Stimulated activated effector memory CD8-positive, alpha-beta T cell treated with anti-CD3 and anti-CD28 coated beads, Interleukin-12 subunit alpha, Interleukin-12 subunit beta, amount 100 ng/mL, for 72 hours (primary cell): ENCODE measurements at regions not wholly inside any gene's neighbourhood (a gene's known extent, or its start where the extent isn't known, plus 50 kb on each side); places are given as distances from the start of the nearest gene placed in this dataset.

Experiments
- ATAC-seq: fragments of 150-1000 bp; cut with Tn5 transposase; 2 replicates; pipeline ENCODE4 v1.10.0; 2021
- DNase-seq, 2 donors: peaks; one replicate each; pipeline ENCODE4 v3.0.0; 2021 to 2022; ENCODE audit warnings: low spot score in 2 of 2
- H3K27ac Mint-ChIP-seq: one replicate; pipeline ENCODE4 v1.8.0; 2022; ENCODE audit warnings: mild to moderate bottlenecking, mixed read lengths
- H3K36me3 Mint-ChIP-seq: one replicate; pipeline ENCODE4 v1.8.0; 2022; ENCODE audit warnings: mild to moderate bottlenecking, mixed read lengths
- H3K4me1 Mint-ChIP-seq: one replicate; pipeline ENCODE4 v1.8.0; 2022; ENCODE audit warnings: mixed read lengths
- H3K4me3 Mint-ChIP-seq: one replicate; pipeline ENCODE4 v1.8.0; 2022; ENCODE audit warnings: mild to moderate bottlenecking, mixed read lengths
- H3K9me3 Mint-ChIP-seq: one replicate; pipeline ENCODE4 v1.8.0; 2022; ENCODE audit warnings: mixed read lengths

DNA sequence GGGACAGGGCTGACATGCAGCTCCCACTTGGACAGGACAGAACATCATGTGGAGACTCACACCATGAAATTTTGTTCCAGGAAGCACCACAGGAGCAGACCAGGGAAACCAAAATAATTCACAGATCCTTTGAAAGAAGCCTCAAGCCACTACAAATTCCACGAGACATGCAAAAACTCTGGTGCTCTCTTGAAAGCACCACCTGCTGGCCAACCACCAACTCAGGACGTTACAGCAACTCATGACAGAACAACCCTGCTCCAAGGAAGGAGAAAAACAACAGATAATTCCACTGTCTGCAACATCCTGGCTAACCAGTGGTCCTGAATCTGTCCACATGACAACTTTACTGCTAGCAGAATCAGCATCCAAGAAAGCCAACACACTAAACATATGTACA is 516.0 kb downstream of the SPATA31D1 start:
- no peaks in the 10 kb centered on the region for H3K36me3 Mint-ChIP-seq
- no peak overlapping the region for H3K27ac Mint-ChIP-seq

DNA sequence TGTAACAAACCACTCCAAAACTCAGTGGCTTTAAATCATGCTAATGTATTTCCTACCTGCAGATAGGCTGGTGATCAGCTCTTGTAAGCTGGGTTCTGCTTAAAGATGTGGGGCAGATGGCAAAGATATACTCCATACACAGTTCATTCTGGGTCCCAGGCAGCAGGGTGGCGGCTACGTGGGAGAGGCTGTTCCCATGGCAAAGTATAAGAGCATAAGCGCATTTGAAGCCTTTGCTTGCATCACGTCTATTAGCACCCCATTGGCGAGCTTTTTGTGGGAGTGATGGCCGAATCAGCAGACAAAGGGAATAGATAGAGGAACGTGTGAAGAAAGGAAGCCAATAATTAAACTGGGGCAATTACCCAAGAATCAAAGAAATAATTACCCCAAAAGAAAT is 523.1 kb downstream of the SPATA31D1 start:
- no peaks in the 10 kb centered on the region for H3K4me1 Mint-ChIP-seq
- H3K36me3 Mint-ChIP-seq: no peaks in the 10 kb centered on the region
- H3K9me3 Mint-ChIP-seq: peaks cover 17% of the 10 kb centered on the region
- H3K4me3 Mint-ChIP-seq: no peak overlapping the region
- DNase-seq (no peak), ATAC-seq (no peak)
- no peak overlapping the region for H3K27ac Mint-ChIP-seq

More for the DNA sequence above, 516.0 kb downstream of the SPATA31D1 start:
- H3K4me1 Mint-ChIP-seq: no peaks in the 10 kb centered on the region
- no peak for ATAC-seq
- no peak for DNase-seq
- peaks cover 18% of the 10 kb centered on the region for H3K9me3 Mint-ChIP-seq
- H3K4me3 Mint-ChIP-seq: no peak overlapping the region

DNA sequence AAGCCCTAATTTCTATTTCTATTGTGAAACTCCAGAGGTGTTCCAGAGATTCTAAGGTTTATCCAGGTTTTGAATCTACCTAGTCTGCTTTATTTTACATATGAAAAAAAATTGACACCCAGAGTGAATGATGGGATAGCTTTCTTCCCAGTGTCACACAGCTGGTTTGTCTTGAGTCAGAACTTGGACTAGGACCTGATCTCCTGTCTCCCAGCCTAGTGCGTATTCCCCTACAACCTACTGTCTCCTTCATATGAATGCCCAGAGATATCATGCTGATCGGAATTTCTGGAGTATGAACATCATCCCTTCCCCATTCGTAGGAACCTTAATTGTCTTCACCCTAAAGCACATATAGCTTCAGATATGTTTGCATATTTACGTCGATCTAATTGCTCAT is 524.2 kb downstream of the SPATA31D1 start:
- Mint-ChIP-seq H3K36me3 (no peaks in the 10 kb centered on the region), H3K9me3 (peaks cover 16% of the 10 kb centered on the region), H3K4me1 (no peaks in the 10 kb centered on the region), H3K4me3 (no peak overlapping the region), H3K27ac (no peak overlapping the region)
- ATAC-seq (no peak), DNase-seq (no peak)

DNA sequence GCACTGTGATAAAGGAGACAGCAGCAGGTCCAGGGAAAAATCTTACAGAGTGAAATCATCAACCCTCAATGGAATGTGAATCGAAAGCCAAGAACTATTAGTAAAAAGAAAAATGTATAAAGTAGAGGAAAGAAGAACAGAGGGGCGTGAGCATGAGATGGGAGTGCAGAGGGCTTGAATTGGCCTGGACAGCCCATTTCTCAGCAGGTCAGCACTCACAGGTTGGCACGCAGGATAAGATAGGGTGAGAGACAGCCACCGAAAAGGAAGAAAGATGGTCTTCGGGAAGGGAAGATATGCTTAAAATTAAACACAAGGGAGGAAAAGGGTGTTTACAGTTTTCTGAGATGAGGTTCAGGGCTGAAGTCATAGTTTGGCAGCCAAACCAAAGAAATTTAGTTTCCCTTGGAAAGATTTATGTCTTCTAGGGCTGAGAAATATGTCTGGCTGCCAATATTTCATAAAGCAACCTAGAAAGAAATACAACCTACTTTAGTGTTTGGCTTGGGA is 524.7 kb downstream of the SPATA31D1 start:
- Mint-ChIP-seq H3K36me3 (no peaks in the 10 kb centered on the region), H3K27ac (no peak overlapping the region), H3K4me1 (no peaks in the 10 kb centered on the region), H3K9me3 (peaks cover 15% of the 10 kb centered on the region), H3K4me3 (no peak overlapping the region)
- DNase-seq (no peak), ATAC-seq (no peak)

DNA sequence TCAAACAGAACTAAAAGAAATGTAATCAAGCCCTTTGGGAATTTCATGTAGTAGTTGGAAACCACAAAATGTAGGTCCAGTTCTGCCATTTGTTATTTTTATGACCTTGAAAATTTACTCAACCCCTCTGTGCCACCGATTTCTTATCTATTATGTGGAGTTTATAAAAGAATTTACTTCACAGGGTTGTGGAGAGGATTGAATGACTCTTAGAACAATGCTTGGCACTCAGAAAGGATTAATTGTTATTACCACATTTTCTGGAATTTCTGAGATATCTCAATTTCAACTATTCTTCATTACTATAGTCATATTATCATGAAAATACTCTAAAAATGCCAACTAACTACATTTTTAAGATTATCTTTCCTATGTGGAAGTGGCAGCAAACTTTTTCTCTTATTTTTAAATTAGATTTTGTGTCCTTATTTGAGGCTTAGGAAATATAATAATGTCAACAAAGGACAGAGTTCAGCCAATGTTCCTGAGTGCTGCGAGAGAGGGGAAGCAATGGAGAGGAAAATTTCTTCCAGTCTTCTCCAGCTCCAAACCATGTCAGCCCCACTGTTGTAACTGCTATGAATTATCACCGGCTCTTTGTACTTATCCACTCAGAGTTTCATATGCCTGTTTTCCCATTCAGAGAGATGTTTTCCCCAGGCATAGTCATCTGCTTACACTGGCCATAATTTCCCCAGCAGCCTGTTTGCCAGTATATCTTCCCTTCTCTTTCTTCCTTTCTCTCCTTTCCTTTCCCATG is 525.6 kb downstream of the SPATA31D1 start:
- H3K27ac Mint-ChIP-seq: no peak overlapping the region
- no peak overlapping the region for H3K4me3 Mint-ChIP-seq
- H3K9me3 Mint-ChIP-seq: peaks cover 15% of the 10 kb centered on the region
- H3K4me1 Mint-ChIP-seq: no peaks in the 10 kb centered on the region
- DNase-seq (no peak), ATAC-seq (no peak)
- no peaks in the 10 kb centered on the region for H3K36me3 Mint-ChIP-seq

DNA sequence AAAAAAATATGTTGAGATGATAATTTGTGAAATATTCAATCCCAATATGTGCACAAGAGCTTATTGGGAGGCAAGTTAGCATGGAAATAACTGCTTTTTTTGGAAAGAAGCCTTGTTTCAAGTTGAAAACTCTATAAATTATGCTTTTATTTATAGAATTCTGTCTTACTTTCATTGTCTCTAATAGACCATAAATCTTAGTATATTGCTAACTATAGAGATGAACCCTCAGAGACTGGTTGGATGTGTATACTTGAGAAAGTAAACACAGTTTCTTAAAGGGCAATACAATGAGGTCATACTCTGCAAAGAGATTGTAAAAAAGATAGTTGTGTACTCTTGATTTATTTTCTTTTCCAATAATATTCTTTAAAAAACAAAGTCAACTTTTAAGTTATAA is 530.3 kb downstream of the SPATA31D1 start:
- no peaks in the 10 kb centered on the region for H3K4me1 Mint-ChIP-seq
- ATAC-seq (no peak), DNase-seq (no peak)
- no peak overlapping the region for H3K4me3 Mint-ChIP-seq
- H3K27ac Mint-ChIP-seq: no peak overlapping the region
- H3K9me3 Mint-ChIP-seq: peaks cover 8% of the 10 kb centered on the region
- no peaks in the 10 kb centered on the region for H3K36me3 Mint-ChIP-seq

DNA sequence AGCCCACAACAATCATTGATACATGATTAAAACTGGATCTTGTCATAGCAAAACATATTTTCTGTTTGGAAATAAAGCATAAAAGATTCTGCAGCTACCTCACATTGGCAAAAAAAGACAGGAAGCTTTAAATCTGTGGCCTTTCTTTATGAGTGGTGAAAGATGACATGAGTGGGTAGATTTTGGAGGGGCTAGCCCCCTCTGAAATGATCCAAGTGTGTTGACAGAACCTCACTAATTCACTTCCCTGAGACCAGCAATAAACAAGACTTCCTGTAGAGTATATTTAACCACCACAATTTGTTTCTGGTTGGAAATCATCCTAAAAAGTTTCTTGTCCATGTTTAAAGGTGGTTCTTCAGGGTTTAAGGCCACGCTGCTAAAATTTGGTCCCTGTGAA is 530.8 kb downstream of the SPATA31D1 start:
- no peak for DNase-seq
- no peaks in the 10 kb centered on the region for H3K4me1 Mint-ChIP-seq
- H3K27ac Mint-ChIP-seq: no peak overlapping the region
- peaks cover 11% of the 10 kb centered on the region for H3K9me3 Mint-ChIP-seq
- ATAC-seq: no peak
- no peak overlapping the region for H3K4me3 Mint-ChIP-seq
- no peaks in the 10 kb centered on the region for H3K36me3 Mint-ChIP-seq

DNA sequence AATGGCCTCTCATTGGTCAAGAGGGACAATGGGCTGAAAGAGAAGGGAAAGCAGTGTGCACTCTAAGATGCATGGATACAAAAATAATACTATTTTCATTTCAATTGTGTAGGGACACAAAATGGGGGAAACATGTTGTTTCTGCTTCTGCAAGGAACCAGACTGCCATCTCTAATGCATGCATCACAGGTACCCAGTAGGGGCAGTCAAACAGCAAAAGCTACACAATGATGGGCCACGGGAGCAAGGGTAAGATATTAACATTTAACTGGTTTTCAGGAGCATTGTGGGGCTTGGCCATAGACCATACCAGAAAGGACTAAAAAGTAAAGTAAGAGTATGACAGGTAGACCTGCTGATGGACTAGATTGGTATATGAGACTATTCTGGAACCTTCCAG is 535.8 kb downstream of the SPATA31D1 start:
- H3K4me3 Mint-ChIP-seq: no peak overlapping the region
- H3K4me1 Mint-ChIP-seq: no peaks in the 10 kb centered on the region
- no peak overlapping the region for H3K27ac Mint-ChIP-seq
- no peaks in the 10 kb centered on the region for H3K36me3 Mint-ChIP-seq
- peaks cover 17% of the 10 kb centered on the region for H3K9me3 Mint-ChIP-seq
- DNase-seq: no peak
- no peak for ATAC-seq

DNA sequence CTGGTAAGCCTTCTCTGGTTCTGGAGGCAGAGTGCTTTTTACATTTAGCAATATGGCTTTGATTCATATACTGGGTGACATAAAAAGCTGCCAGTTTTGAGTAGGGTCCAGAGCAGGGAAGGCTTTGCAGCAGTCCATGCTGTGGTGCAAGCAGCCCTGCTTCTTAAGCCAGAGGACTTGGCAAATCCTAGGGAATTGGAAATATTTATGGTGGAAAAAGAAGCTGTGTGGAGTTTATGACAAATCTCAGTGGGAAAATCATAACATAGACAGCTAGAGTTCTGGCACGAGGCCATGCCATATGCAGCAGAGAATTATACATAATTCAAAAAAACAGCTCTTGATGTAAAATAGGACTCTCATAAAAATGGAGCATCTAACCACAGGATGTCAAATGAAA is 536.4 kb downstream of the RASEF start:
- Mint-ChIP-seq H3K4me3 (no peak overlapping the region), H3K9me3 (peaks cover 12% of the 10 kb centered on the region), H3K36me3 (no peaks in the 10 kb centered on the region), H3K27ac (no peak overlapping the region), H3K4me1 (no peaks in the 10 kb centered on the region)
- no peak for DNase-seq
- no peak for ATAC-seq

DNA sequence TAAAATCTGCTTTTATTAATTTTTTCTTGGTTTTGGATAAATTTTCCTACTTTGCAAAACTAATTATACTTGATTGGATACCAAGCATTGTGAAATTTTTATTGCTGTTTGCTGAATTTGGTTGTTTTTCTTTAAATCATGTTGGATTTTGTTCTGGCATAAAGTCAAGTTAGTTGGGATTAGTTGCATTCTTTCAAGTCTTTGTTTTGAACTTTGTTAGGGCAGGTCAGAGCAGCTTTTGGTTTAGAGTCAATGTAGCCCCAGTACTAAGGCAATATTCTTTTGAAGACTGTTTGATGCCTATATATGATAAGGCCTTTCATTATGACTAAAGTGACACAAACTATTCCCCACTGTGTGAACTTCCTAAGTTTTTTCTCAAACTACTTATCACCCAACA is 531.1 kb downstream of the RASEF start:
- DNase-seq (no peak), ATAC-seq (no peak)
- H3K9me3 Mint-ChIP-seq: peaks cover 8% of the 10 kb centered on the region
- H3K27ac Mint-ChIP-seq: no peak overlapping the region
- H3K4me3 Mint-ChIP-seq: no peak overlapping the region
- no peaks in the 10 kb centered on the region for H3K36me3 Mint-ChIP-seq
- H3K4me1 Mint-ChIP-seq: no peaks in the 10 kb centered on the region

DNA sequence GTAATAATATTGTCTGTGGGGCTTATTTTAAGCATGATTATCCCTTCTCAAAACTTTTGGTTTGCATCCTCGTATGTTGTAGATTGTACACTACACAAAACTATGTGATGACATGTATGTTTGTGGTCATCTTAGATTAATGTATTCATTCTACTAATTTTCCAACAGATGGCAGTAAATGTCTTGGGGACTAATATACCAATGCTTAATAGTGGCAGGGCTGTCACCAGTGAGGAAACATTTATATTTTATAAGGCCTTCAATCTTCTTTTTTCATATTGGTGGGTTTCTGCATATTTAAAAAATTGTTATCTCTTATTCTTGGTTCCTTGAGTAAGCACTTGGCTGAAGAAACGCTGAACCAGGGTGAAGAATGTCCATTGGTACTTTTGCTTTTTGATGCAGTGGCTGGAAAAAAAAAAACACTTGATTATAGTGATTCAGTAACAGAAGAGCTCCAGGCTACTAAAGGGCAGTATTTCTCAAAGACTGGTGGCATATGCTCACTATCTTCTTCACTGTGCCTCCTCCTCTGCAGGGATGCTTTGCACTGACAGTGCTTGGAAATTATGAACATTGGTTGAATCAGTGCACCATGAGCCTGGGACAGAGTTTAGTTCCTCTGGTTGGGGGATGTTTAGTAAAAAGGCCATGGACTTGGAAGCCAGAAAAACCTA is 530.3 kb downstream of the RASEF start:
- Mint-ChIP-seq H3K4me3 (no peak overlapping the region), H3K9me3 (peaks cover 4% of the 10 kb centered on the region), H3K4me1 (no peaks in the 10 kb centered on the region), H3K27ac (no peak overlapping the region), H3K36me3 (no peaks in the 10 kb centered on the region)
- ATAC-seq: no peak
- DNase-seq: no peak

DNA sequence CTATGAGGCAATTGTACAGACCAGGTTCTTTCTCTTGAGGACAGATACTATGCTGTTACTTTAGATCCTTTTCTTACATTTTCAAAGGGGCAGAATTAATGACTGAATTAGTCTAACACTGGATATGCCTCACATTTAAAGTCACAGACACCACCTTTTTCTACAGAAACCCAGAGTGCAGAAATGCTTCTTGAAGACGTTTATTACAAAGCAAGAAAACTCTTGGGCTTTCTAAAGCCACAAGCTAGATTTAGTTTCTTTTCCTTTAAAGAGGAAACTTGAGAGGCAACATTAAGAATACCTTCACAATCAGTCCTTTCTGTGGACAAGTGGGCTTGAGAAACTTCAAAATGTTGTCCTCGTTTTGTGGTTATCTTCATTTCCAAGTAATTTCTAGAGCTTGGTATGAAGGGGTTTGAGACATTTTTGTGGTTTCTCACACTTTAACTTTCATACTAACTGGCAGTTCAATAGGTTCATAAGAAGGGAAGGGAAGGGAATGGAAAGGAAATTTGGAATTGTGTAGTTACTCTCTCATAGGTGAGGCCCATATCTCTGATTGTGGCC is 527.4 kb downstream of the RASEF start:
- H3K27ac Mint-ChIP-seq: no peak overlapping the region
- H3K36me3 Mint-ChIP-seq: no peaks in the 10 kb centered on the region
- no peak for ATAC-seq
- no peak overlapping the region for H3K4me3 Mint-ChIP-seq
- DNase-seq: no peak
- no peaks in the 10 kb centered on the region for H3K4me1 Mint-ChIP-seq
- peaks cover 3% of the 10 kb centered on the region for H3K9me3 Mint-ChIP-seq

DNA sequence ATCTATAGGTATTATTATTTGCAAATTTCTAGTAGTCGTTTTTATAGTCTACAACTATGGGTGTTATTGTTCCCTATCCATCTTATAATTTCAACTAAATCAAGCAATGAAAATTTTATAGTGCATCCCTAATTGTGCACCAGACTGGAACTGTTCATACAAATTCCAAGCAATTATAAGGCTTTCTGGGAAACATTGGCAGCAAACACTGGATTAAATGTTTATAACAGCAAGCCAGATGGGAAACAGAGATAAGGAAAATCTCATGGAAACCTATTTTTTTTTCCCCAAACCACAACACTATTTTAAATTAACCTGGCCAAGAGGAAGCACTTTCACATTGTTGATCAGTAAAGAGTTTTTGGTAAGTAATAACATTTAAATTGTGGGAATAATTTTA is 524.3 kb downstream of the RASEF start:
- Mint-ChIP-seq H3K4me3 (no peak overlapping the region), H3K9me3 (peaks cover 6% of the 10 kb centered on the region), H3K27ac (no peak overlapping the region), H3K36me3 (no peaks in the 10 kb centered on the region), H3K4me1 (no peaks in the 10 kb centered on the region)
- DNase-seq (no peak), ATAC-seq (no peak)

DNA sequence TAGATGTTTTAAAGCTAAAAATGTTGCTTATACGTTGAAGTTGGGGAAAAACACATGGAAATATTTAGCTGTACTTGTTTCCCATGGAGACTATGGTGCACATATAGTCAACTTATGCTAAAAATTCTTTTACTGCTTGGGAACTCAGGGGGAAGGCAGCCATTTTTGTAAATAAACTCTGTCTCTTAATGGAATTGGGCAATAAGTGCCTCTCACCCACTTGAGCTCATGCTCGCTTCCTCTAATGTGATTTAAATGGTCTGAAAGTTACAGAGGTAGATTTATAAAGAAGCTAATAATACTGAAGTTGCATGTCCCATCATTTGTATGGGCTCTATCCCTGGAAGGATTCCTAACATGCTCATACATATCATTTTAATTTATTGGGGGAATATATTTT is 523.8 kb downstream of the RASEF start:
- H3K4me3 Mint-ChIP-seq: no peak overlapping the region
- no peaks in the 10 kb centered on the region for H3K36me3 Mint-ChIP-seq
- no peak overlapping the region for H3K27ac Mint-ChIP-seq
- peaks cover 6% of the 10 kb centered on the region for H3K9me3 Mint-ChIP-seq
- DNase-seq: no peak
- no peaks in the 10 kb centered on the region for H3K4me1 Mint-ChIP-seq
- no peak for ATAC-seq

DNA sequence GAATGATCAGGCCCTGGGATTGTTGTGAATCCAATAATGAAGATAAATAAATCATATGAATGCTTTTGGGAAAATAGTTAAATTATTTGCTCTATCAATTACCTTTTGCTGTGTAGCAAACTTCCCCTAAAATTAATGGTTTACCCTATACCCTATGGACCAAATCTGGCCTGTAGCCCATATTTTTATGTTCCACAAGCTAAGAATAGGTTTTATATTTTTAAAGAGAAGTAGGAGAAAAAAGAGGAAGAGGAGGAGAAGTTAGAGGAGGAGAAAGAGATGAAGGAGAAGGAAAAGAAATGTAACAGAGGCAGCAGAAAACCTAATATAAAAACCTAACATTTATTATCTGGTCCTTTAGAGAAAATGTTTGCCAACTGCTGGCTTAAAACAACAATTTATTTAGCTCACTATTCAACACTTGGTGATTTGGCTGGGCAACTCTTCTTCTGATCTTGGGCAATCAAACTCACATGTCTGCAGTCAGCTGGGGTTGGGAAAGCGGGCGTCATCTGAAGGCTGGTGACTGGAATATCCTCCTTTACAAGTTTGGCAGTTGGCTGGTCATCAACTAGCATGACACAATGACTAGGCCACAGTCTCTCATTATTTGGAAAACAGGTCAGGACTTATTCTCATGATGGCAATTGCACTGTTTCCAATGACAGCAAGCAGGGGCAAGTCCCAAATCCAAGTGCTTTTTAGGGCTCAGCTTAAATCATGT is 522.9 kb downstream of the RASEF start:
- no peaks in the 10 kb centered on the region for H3K4me1 Mint-ChIP-seq
- H3K9me3 Mint-ChIP-seq: peaks cover 6% of the 10 kb centered on the region
- ATAC-seq: no peak
- H3K4me3 Mint-ChIP-seq: no peak overlapping the region
- H3K36me3 Mint-ChIP-seq: no peaks in the 10 kb centered on the region
- H3K27ac Mint-ChIP-seq: no peak overlapping the region
- DNase-seq: no peak
